H1 (cell line): ENCODE measurements at regions not wholly inside any gene's neighbourhood (a gene's known extent, or its start where the extent isn't known, plus 50 kb on each side); places are given as distances from the start of the nearest gene placed in this dataset.
A peak's percentile ranks its signal among the peaks of the same experiment; 100 is the strongest.

Experiments
- CTCF ChIA-PET: fragments of 300-600 bp; sonication (Branson Sonifier 250); formaldehyde crosslinking; loops from one replicate; lab custom pipeline; 2021; ENCODE audit not compliant: partially characterized antibody; lab: Charles Lee
- POLR2A ChIA-PET: fragments of 300-600 bp; sonication (Branson Sonifier 250); formaldehyde crosslinking; loops from one replicate; lab custom pipeline; 2021; ENCODE audit warnings: inconsistent platforms; ENCODE audit not compliant: partially characterized antibody; lab: Charles Lee
- DNase-seq, 2 experiments: peaks; one replicate each; pipeline versions ENCODE4 v3.0.0 to v3.0.0-alpha.2; 2010 to 2022; ENCODE audit warnings: low spot score in 2 of 2, low read depth in 1 of 2, mixed read lengths in 1 of 2
- FAIRE-seq: peaks from 2 replicates; lab custom pipeline; 2011; peaks lifted over from hg19 to GRCh38; lab: Jason Lieb, UNC
- H2AFZ ChIP-seq: 2 replicates; pipeline ENCODE4 v1.8.1; 2012; ENCODE audit warnings: low read length, inconsistent platforms
- H2AK5ac ChIP-seq: 2 replicates; pipeline ENCODE4 v1.6.1; 2013; ENCODE audit warnings: low read depth, low read length
- H2BK120ac ChIP-seq: replicated peaks from 2 replicates; pipeline ENCODE3; 2013; ENCODE audit warnings: low read depth, low read length, inconsistent platforms
- H2BK12ac ChIP-seq: 2 replicates; pipeline ENCODE4 v1.6.1; 2013; ENCODE audit warnings: low read depth, low read length
- H2BK15ac ChIP-seq: 2 replicates; pipeline ENCODE4 v1.6.1; 2013; ENCODE audit warnings: low read length
- H2BK20ac ChIP-seq: 2 replicates; pipeline ENCODE4 v1.6.1; 2013; ENCODE audit warnings: low read length
- H2BK5ac ChIP-seq: 2 replicates; pipeline ENCODE4 v1.6.1; 2013; ENCODE audit warnings: low read depth, low read length
- H3K14ac ChIP-seq: 2 replicates; pipeline ENCODE4 v1.6.1; 2013; ENCODE audit warnings: inconsistent platforms; ENCODE audit not compliant: insufficient read length
- H3K18ac ChIP-seq: 2 replicates; pipeline ENCODE4 v1.6.1; 2013; ENCODE audit warnings: low read length; ENCODE audit errors: extremely low read depth
- H3K23ac ChIP-seq: 2 replicates; pipeline ENCODE4 v1.6.1; 2013; ENCODE audit warnings: inconsistent platforms; ENCODE audit not compliant: insufficient read length
- H3K23me2 ChIP-seq: 2 replicates; pipeline ENCODE4 v1.6.1; 2013; ENCODE audit warnings: low read depth, low read length
- H3K27ac ChIP-seq: 2 replicates; pipeline ENCODE4 v1.6.1; 2011; ENCODE audit warnings: low read depth, low read length, inconsistent platforms
- H3K27me3 ChIP-seq, 4 experiments: replicated peaks in 1 of 4; 1 replicate in 1 of 4; 2 replicates in 3 of 4; pipeline versions ENCODE4 v1.6.1 to v1.8.1; 2011 to 2013; ENCODE audit warnings: low read length in 3 of 4, mild to moderate bottlenecking in 3 of 4, inconsistent platforms in 2 of 4, mixed read lengths in 2 of 4, moderate library complexity in 1 of 4; ENCODE audit not compliant: control insufficient read depth in 3 of 4, insufficient read depth in 3 of 4; ENCODE audit errors: extremely low read depth in 1 of 4
- H3K36me3 ChIP-seq, 4 experiments: 2 replicates each; pipeline versions ENCODE4 v1.6.1 to v1.8.1; 2011 to 2013; ENCODE audit warnings: mild to moderate bottlenecking in 4 of 4, low read length in 3 of 4, moderate library complexity in 2 of 4, control low read depth in 1 of 4, inconsistent platforms in 1 of 4; ENCODE audit not compliant: insufficient read depth in 4 of 4, control insufficient read depth in 2 of 4
- H3K4ac ChIP-seq: replicated peaks from 2 replicates; pipeline ENCODE3; 2013; ENCODE audit warnings: low read length, low read depth, mixed read lengths, inconsistent platforms; ENCODE audit not compliant: insufficient read length
- H3K4me1 ChIP-seq, 4 experiments: replicated peaks in 1 of 4; 1 replicate in 1 of 4; 2 replicates in 3 of 4; pipeline versions ENCODE4 v1.6.1 to v1.8.1; 2011 to 2013; ENCODE audit warnings: low read length in 3 of 4, inconsistent platforms in 2 of 4, mixed read lengths in 1 of 4; ENCODE audit not compliant: insufficient read depth in 4 of 4, control insufficient read depth in 3 of 4
- H3K4me2 ChIP-seq, 2 experiments: 2 replicates each; pipeline versions ENCODE4 v1.6.1 to v1.8.1; 2011 to 2013; ENCODE audit warnings: low read depth in 2 of 2, low read length in 2 of 2, control low read depth in 1 of 2, inconsistent platforms in 1 of 2, mild to moderate bottlenecking in 1 of 2; ENCODE audit not compliant: insufficient read depth in 1 of 2
- H3K4me3 ChIP-seq, 4 experiments: fragments of 200-600, 300-600 bp in 1 of 4; sonication (generic), shearing (Covaris generic), sonication (Bioruptor Twin) in 1 of 4; 2 replicates each; pipeline versions ENCODE4 v1.5.1 to v1.8.1; 2011 to 2016; ENCODE audit warnings: low read length in 4 of 4, low read depth in 3 of 4, control low read depth in 2 of 4, inconsistent platforms in 2 of 4, mild to moderate bottlenecking in 2 of 4, mixed read lengths in 1 of 4, moderate library complexity in 1 of 4; ENCODE audit not compliant: insufficient read depth in 2 of 4; ENCODE audit errors: extremely low read depth in 1 of 4
- H3K56ac ChIP-seq: replicated peaks from 2 replicates; pipeline ENCODE3; 2013; ENCODE audit warnings: low read depth, mild to moderate bottlenecking, mixed read lengths, low read length, inconsistent platforms; ENCODE audit not compliant: insufficient read length
- H3K79me1 ChIP-seq: 2 replicates; pipeline ENCODE4 v1.6.1; 2013; ENCODE audit warnings: low read depth, low read length, control low read depth
- H3K79me2 ChIP-seq, 2 experiments: 2 replicates each; pipeline versions ENCODE4 v1.6.1 to v1.8.1; 2012 to 2013; ENCODE audit warnings: low read length in 2 of 2, mild to moderate bottlenecking in 2 of 2, inconsistent platforms in 1 of 2; ENCODE audit not compliant: insufficient read depth in 2 of 2, control insufficient read depth in 1 of 2
- H3K9ac ChIP-seq, 4 experiments: replicated peaks in 1 of 4; 1 replicate in 1 of 4; 2 replicates in 3 of 4; pipeline versions ENCODE4 v1.6.1 to v1.8.1; 2011 to 2013; ENCODE audit warnings: low read depth in 3 of 4, low read length in 3 of 4, control low read depth in 2 of 4, mild to moderate bottlenecking in 2 of 4, moderate library complexity in 2 of 4, inconsistent platforms in 1 of 4; ENCODE audit errors: extremely low read depth in 1 of 4
- H3K9me3 ChIP-seq, 2 experiments: 2 replicates each; pipeline versions ENCODE4 v1.6.1 to v1.8.1; 2012 to 2013; ENCODE audit warnings: mild to moderate bottlenecking in 2 of 2, moderate library complexity in 2 of 2, control low read depth in 1 of 2, inconsistent platforms in 1 of 2, low read depth in 1 of 2, low read length in 1 of 2, mixed read lengths in 1 of 2; ENCODE audit not compliant: insufficient read depth in 2 of 2
- H4K20me1 ChIP-seq, 2 experiments: replicated peaks in 1 of 2; 2 replicates each; pipeline versions ENCODE3 to v1.8.1; 2011 to 2013; ENCODE audit warnings: inconsistent platforms in 2 of 2, low read length in 2 of 2, mild to moderate bottlenecking in 1 of 2; ENCODE audit not compliant: insufficient read depth in 2 of 2, control insufficient read depth in 1 of 2
- H4K5ac ChIP-seq: 2 replicates; pipeline ENCODE4 v1.6.1; 2013; ENCODE audit warnings: low read length, low read depth, mixed read lengths, inconsistent platforms; ENCODE audit not compliant: insufficient read length
- H4K8ac ChIP-seq: 2 replicates; pipeline ENCODE4 v1.8.0; 2013; ENCODE audit warnings: mild to moderate bottlenecking, moderate library complexity, low read length, inconsistent platforms; ENCODE audit not compliant: insufficient read depth; ENCODE audit errors: extremely low read depth
- H4K91ac ChIP-seq: replicated peaks from 2 replicates; pipeline ENCODE3; 2013; ENCODE audit warnings: low read length, mixed read lengths, inconsistent platforms; ENCODE audit not compliant: insufficient read length
- CHD2 ChIP-seq: IDR thresholded peaks from 2 replicates; pipeline ENCODE4 v1.6.1; 2012; ENCODE audit warnings: low read length, improper control_type of control experiment
- EGR1 ChIP-seq: IDR thresholded peaks from 2 replicates; pipeline ENCODE4 v1.6.1; 2011; ENCODE audit warnings: low read depth, low read length, borderline replicate concordance
- NANOG ChIP-seq: IDR thresholded peaks from 2 replicates; pipeline ENCODE4 v1.6.1; 2011; ENCODE audit warnings: low read length, low read depth, mild to moderate bottlenecking, inconsistent platforms; ENCODE audit not compliant: insufficient read depth, poor library complexity, severe bottlenecking
- RNF2 ChIP-seq: fragments of 200-900, 300-1000 bp; sonication (generic); IDR thresholded peaks from 2 replicates; pipeline ENCODE4 v1.7.1; 2016; ENCODE audit warnings: borderline replicate concordance, low read depth, mild to moderate bottlenecking, antibody characterized with exemption, low read length; ENCODE audit not compliant: poor library complexity, severe bottlenecking; ENCODE audit errors: missing control alignments
- RXRA ChIP-seq: IDR thresholded peaks from 2 replicates; pipeline ENCODE4 v1.6.1; 2011; ENCODE audit warnings: low read depth, mild to moderate bottlenecking, low read length, moderate library complexity; ENCODE audit not compliant: insufficient read depth
- SIN3A ChIP-seq, 2 experiments: IDR thresholded peaks in 1 of 2; conservative IDR thresholded peaks in 1 of 2; 2 replicates each; pipeline ENCODE4 v1.6.1; 2011 to 2012; ENCODE audit warnings: low read length in 2 of 2, improper control_type of control experiment in 1 of 2, low read depth in 1 of 2, mild to moderate bottlenecking in 1 of 2
- SIRT6 ChIP-seq: IDR thresholded peaks from one replicate; pipeline ENCODE4 v1.7.1; 2012; ENCODE audit warnings: low read length, inconsistent platforms
- TAF7 ChIP-seq: optimal IDR thresholded peaks from 2 replicates; pipeline ENCODE3; 2011; ENCODE audit warnings: low read depth, mild to moderate bottlenecking, inconsistent platforms, low read length, moderate library complexity, borderline replicate concordance
- TCF12 ChIP-seq: IDR thresholded peaks from 2 replicates; pipeline ENCODE4 v1.6.1; 2011; ENCODE audit warnings: low read depth, mild to moderate bottlenecking, low read length
- YY1 ChIP-seq: IDR thresholded peaks from 2 replicates; pipeline ENCODE4 v1.6.1; 2011; ENCODE audit warnings: low read depth, mild to moderate bottlenecking, low read length
- ZNF274 ChIP-seq: IDR thresholded peaks from 2 replicates; pipeline ENCODE4 v1.7.0; 2012; ENCODE audit warnings: low read length, borderline replicate concordance; ENCODE audit errors: extremely low read depth
- WGBS, 2 experiments: shearing (Covaris generic) in 1 of 2; methylation state at CpG; one replicate each; pipeline versions ENCODE4 v1.1.6 to v1.1.7; 2013 to 2015; ENCODE audit warnings: low lambda C conversion rate in 2 of 2, mixed read lengths in 2 of 2, inconsistent platforms in 1 of 2, low coverage in 1 of 2, missing lambda C conversion rate in 1 of 2; ENCODE audit not compliant: insufficient replicate concordance in 2 of 2, insufficient coverage in 1 of 2, insufficient read length in 1 of 2; ENCODE audit errors: extremely low coverage in 1 of 2, missing lambda C conversion rate in 1 of 2; 5-methylcytosine and 5-hydroxymethylcytosine counted together

- H3K4ac ChIP-seq, result no peak overlapping the region
- no peak overlapping the region for H3K14ac ChIP-seq
- H3K4me2 ChIP-seq, result no peak overlapping the region
- H3K23me2 ChIP-seq, result no peaks in the 10 kb centered on the region
- peak overlapping the region; percentile 83; the same call in 1 of the 2 replicates for H2BK5ac ChIP-seq
- H4K20me1 ChIP-seq, result no peaks in the 10 kb centered on the region
- peak overlapping the region; percentile 96; the same call in 1 of the 2 replicates for H2BK12ac ChIP-seq
- H3K36me3 ChIP-seq, result no peaks in the 10 kb centered on the region
- H3K56ac ChIP-seq, result no peak overlapping the region
- FAIRE-seq (no peak), DNase-seq (no peak)
- H4K8ac ChIP-seq, result 0 out of 2 replicates have a peak overlapping the region, but pooled peaks have one; percentile 18
- H4K5ac ChIP-seq, result no peak overlapping the region
- H3K79me1 ChIP-seq, result no peaks in the 10 kb centered on the region
- H3K23ac ChIP-seq, result no peak overlapping the region
- H2BK120ac ChIP-seq, result peak overlapping the region; percentile 33
- H4K91ac ChIP-seq, result peak overlapping the region; percentile 29
- no peak overlapping the region for H2AFZ ChIP-seq
- peaks cover 3 to 8% (median 4%) of the 10 kb centered on the region in 4 experiments for H3K4me1 ChIP-seq
- H3K9me3 ChIP-seq, result no peaks in the 10 kb centered on the region
- H3K27me3 ChIP-seq, result no peaks in the 10 kb centered on the region
- POLR2A ChIA-PET, result no interaction called here
- 0 out of 2 replicates have a peak overlapping the region, but pooled peaks have one; percentile 48 for H2BK20ac ChIP-seq
- CTCF ChIA-PET, result interaction anchor here (0.7 kb wide), 1 partner anchor 20 kb away, joined by 3 read pairs; no protein-coding TSS in a partner anchor
- no peak overlapping the region for H3K9ac ChIP-seq
- no peak overlapping the region for H3K27ac ChIP-seq
- no peak overlapping the region for H3K4me3 ChIP-seq
- no peak overlapping the region for H2AK5ac ChIP-seq
- H2BK15ac ChIP-seq, result peak overlapping the region; percentile 61; the same call in 1 of the 2 replicates
- peak overlapping the region; percentile 75; the same call in 1 of the 2 replicates for H3K18ac ChIP-seq
- 87% methylated on average over 13 of the region's 13 CpGs; no CpG with 5 or more reads in 1 of the 2 experiments for WGBS, 2 experiments
- no peaks in the 10 kb centered on the region for H3K79me2 ChIP-seq
- TF ChIP-seq YY1, result no peak
- TF ChIP-seq SIN3A (conservative IDR thresholded peaks at IDR 0.05 in 1 of 2, IDR thresholded peaks at IDR 0.05 in 1 of 2; ENCODE audit: low read depth in 1 of 2, low read length in 2 of 2), result no peak
- TF ChIP-seq RXRA, result no peak
- TF ChIP-seq TCF12, result no peak
- no peak for TF ChIP-seq EGR1
- TF ChIP-seq NANOG, result no peak
- TF ChIP-seq TAF7, result no peak
- no peak for TF ChIP-seq SIRT6
- no peak for TF ChIP-seq RNF2
- TF ChIP-seq CHD2, result no peak
- TF ChIP-seq ZNF274, result no peak
Measured at GRCh38 chr17:5921512-5922282, 148.5 kb upstream of the WSCD1 start.
